Astrocyte of the cerebellum (primary cell): ENCODE measurements at regions not wholly inside any gene's neighbourhood (a gene's known extent, or its start where the extent isn't known, plus 50 kb on each side); places are given as distances from the start of the nearest gene placed in this dataset.

ENCODE experiments used
- DNase-seq: peaks from one replicate; pipeline ENCODE4 v3.0.0-alpha.2; 2011; ENCODE audit warnings: low read depth
- H3K4me3 ChIP-seq: 2 replicates; pipeline ENCODE4 v1.5.1; 2011; ENCODE audit warnings: mild to moderate bottlenecking, low read depth, low read length, moderate library complexity
- in situ Hi-C: cut with HindIII; loops from 2 replicates; pipeline ENCODE4 v1.10.0; 2017; ENCODE audit warnings: low sequenced_read_pairs
- TF ChIP-seq, protein P1 (sequence below): IDR thresholded peaks from 2 replicates; pipeline ENCODE4 v1.5.1; 2012; ENCODE audit warnings: low read length, low read depth, moderate library complexity, mild to moderate bottlenecking; ENCODE audit errors: missing control alignments

GRCh38 chr14:66233591-66233990 lies 252.6 kb upstream of the CCDC196 start:
- DNase-seq: no peak
- in situ Hi-C loops: no loop called here
- TF ChIP-seq, protein P1, sequence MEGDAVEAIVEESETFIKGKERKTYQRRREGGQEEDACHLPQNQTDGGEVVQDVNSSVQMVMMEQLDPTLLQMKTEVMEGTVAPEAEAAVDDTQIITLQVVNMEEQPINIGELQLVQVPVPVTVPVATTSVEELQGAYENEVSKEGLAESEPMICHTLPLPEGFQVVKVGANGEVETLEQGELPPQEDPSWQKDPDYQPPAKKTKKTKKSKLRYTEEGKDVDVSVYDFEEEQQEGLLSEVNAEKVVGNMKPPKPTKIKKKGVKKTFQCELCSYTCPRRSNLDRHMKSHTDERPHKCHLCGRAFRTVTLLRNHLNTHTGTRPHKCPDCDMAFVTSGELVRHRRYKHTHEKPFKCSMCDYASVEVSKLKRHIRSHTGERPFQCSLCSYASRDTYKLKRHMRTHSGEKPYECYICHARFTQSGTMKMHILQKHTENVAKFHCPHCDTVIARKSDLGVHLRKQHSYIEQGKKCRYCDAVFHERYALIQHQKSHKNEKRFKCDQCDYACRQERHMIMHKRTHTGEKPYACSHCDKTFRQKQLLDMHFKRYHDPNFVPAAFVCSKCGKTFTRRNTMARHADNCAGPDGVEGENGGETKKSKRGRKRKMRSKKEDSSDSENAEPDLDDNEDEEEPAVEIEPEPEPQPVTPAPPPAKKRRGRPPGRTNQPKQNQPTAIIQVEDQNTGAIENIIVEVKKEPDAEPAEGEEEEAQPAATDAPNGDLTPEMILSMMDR: no peak
- H3K4me3 ChIP-seq: no peak overlapping the region

DNA sequence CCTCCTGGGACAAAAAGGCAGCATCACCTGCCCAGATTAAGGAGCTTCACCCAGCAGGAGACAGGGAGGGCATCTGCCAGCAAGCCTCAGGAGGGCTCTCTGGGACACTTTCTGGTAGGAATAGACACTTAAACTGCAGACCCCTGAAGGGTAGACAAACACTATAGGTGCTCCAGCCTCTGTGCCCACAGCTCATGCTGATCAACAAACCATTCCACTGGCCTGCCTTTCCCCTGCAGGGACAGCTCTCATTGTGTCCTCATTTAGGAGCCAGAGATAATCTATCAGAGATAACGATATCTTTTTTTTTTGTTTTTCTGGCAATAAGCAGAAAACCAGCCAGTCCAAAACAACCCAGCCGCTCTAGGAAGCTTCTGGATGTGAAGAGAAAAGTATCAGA lies 251.8 kb upstream of the CCDC196 start:
- H3K4me3 ChIP-seq: no peak overlapping the region
- in situ Hi-C loops: no loop called here
- TF ChIP-seq, protein P1: no peak
- no peak for DNase-seq

- TF ChIP-seq, protein P1: no peak
- DNase-seq: no peak
- no peak overlapping the region for H3K4me3 ChIP-seq
- in situ Hi-C loops: loop anchor here (5.0 kb wide), 1 partner anchor 60 kb away; no protein-coding TSS in a partner anchor
Observed at GRCh38 chr14:66237741-66238140, 248.4 kb upstream of the CCDC196 start.

DNA sequence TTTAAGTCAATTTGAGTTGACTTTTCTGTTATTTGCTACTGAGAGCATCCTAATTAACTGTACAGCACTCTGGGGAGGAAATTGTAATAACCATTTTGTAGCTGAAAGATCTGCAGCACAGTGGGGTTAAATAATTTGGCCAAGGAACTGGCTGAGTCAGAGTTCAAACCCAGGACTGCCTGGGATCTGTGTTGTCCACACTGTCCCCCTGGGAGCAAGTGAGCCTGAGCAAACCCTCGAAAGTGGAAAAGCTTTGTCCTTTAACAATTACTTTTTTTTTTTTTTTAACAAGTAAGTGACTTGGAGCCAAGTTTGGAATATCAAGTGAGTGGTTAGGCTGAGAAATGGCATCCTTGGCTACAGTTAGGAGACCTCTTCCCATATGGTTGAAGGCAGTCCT lies 247.2 kb upstream of the CCDC196 start:
- TF ChIP-seq, protein P1: no peak
- DNase-seq: no peak
- in situ Hi-C loops: loop anchor here (5.0 kb wide), 1 partner anchor 62 kb away; no protein-coding TSS in a partner anchor
- H3K4me3 ChIP-seq: no peak overlapping the region

GRCh38 chr14:66239589-66239988 lies 246.6 kb upstream of the CCDC196 start:
- H3K4me3 ChIP-seq: no peak overlapping the region
- TF ChIP-seq, protein P1: no peak
- in situ Hi-C loops: loop anchor here (5.0 kb wide), 1 partner anchor 62 kb away; no protein-coding TSS in a partner anchor
- no peak for DNase-seq

DNA sequence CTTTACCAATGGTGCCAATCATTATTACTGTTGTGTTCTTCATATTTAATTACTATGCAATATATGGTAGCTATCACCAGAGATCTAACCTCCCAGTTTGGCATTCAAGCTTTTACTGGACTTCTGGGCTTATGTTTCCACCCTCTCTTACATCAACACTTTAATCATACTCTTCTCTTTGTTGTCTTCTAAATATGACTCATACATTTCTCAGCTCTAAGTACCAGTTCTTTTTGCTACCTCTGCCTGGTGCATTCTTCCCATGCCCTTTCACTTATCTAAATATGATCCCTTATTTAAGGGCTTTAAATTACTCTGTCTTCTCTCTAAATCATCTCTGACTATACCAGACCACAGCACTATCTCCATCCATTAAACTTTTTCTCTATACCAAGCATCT lies 246.1 kb upstream of the CCDC196 start:
- H3K4me3 ChIP-seq: no peak overlapping the region
- TF ChIP-seq, protein P1: no peak
- DNase-seq: no peak
- in situ Hi-C loops: no loop called here

- no peak for DNase-seq
- H3K4me3 ChIP-seq: no peak overlapping the region
- in situ Hi-C loops: no loop called here
- TF ChIP-seq, protein P1: no peak
Observed at GRCh38 chr14:66242001-66242400, 244.2 kb upstream of the CCDC196 start.
